Upper lobe of left lung (tissue), 4 donors: ENCODE measurements at regions not wholly inside any gene's neighbourhood (a gene's known extent, or its start where the extent isn't known, plus 50 kb on each side); places are given as distances from the start of the nearest gene placed in this dataset.

Experiments
- CTCF ChIP-seq, 6 experiments: fragments of 450-650 bp in 4 of 6; fragments of 200-600 bp in 2 of 6; sonication (generic) in 2 of 6; IDR thresholded peaks; one replicate each; pipeline ENCODE4 v1.5.1; 2016 to 2019; ENCODE audit warnings: antibody characterized with exemption in 6 of 6
- EP300 ChIP-seq, 4 donors: sonication (generic); formaldehyde crosslinking; IDR thresholded peaks; one replicate each; pipeline ENCODE4 v1.5.1; 2017; ENCODE audit warnings: antibody characterized with exemption in 4 of 4, control low read depth in 2 of 4
- POLR2A ChIP-seq, 4 donors: fragments of 450-650 bp; IDR thresholded peaks; one replicate each; pipeline ENCODE4 v1.5.1; 2016 to 2017; ENCODE audit warnings: antibody characterized with exemption in 4 of 4, mild to moderate bottlenecking in 2 of 4
- POLR2AphosphoS5 ChIP-seq, 2 donors: sonication (generic); formaldehyde crosslinking; IDR thresholded peaks; one replicate each; pipeline ENCODE4 v1.5.1; 2017; ENCODE audit warnings: antibody characterized with exemption in 2 of 2

GRCh38 chr15:31497838-31498237 is 171.2 kb downstream of the KLF13 start:
- no peak for TF ChIP-seq POLR2A (IDR thresholded peaks at IDR 0.05)
- no peak for TF ChIP-seq CTCF (IDR thresholded peaks at IDR 0.05)
- TF ChIP-seq POLR2AphosphoS5 (IDR thresholded peaks at IDR 0.05): no peak
- no peak for TF ChIP-seq EP300 (IDR thresholded peaks at IDR 0.05)
